Transverse colon (tissue), 3 donors: ENCODE measurements at regions not wholly inside any gene's neighbourhood (a gene's known extent, or its start where the extent isn't known, plus 50 kb on each side); places are given as distances from the start of the nearest gene placed in this dataset.

Experiments used
- CTCF ChIP-seq, 5 experiments: fragments of 200-600 bp in 3 of 5; fragments of 450-650 bp in 2 of 5; sonication (generic) in 3 of 5; IDR thresholded peaks; 1 replicate in 2 of 5; 2 replicates in 3 of 5; pipeline ENCODE4 v1.5.1; 2016 to 2017; ENCODE audit warnings: antibody characterized with exemption in 5 of 5, inconsistent platforms in 3 of 5, mild to moderate bottlenecking in 2 of 5, moderate library complexity in 1 of 5
- POLR2A ChIP-seq: fragments of 450-650 bp; IDR thresholded peaks from one replicate; pipeline ENCODE4 v1.6.1; 2016; ENCODE audit warnings: antibody characterized with exemption, mild to moderate bottlenecking, moderate library complexity

GRCh38 chrX:95645738-95646137 is 1038.9 kb upstream of the DIAPH2 start:
- TF ChIP-seq POLR2A, result no peak
- TF ChIP-seq CTCF (IDR thresholded peaks at IDR 0.05), result no peak
